ENCODE measurements at regions not wholly inside any gene's neighbourhood (a gene's known extent, or its start where the extent isn't known, plus 50 kb on each side); places are given as distances from the start of the nearest gene placed in this dataset.
"Not testable (repeated sequence)": the region's sequence is repeated elsewhere in the genome, so short reads cannot be mapped to it uniquely, and the experiment has no call there.

- H3K4me3 ChIP-seq (ENCODE audit: low read depth, low read length): no peak overlapping the region
- DNase-seq (ENCODE audit: low read depth): no peak
- TF ChIP-seq CTCF (conservative IDR thresholded peaks at IDR 0.05; ENCODE audit: low read depth, low read length): no peak
Measured at GRCh38 chr12:131402781-131403396, 308.0 kb upstream of the SFSWAP start.

- no peak overlapping the region for H3K4me3 ChIP-seq (ENCODE audit: low read depth, low read length)
- no peak for DNase-seq (ENCODE audit: low read depth)
- no peak for TF ChIP-seq CTCF (conservative IDR thresholded peaks at IDR 0.05; ENCODE audit: low read depth, low read length)
Measured at GRCh38 chr12:131403676-131404075, 307.2 kb upstream of the SFSWAP start.

- no peak for TF ChIP-seq CTCF (conservative IDR thresholded peaks at IDR 0.05; ENCODE audit: low read depth, low read length)
- DNase-seq (ENCODE audit: low read depth): no peak
- no peak overlapping the region for H3K4me3 ChIP-seq (ENCODE audit: low read depth, low read length)
Measured at GRCh38 chr12:131404705-131405104, 306.2 kb upstream of the SFSWAP start.

- DNase-seq (ENCODE audit: low read depth): no peak
- H3K4me3 ChIP-seq (ENCODE audit: low read depth, low read length): no peak overlapping the region
- no peak for TF ChIP-seq CTCF (conservative IDR thresholded peaks at IDR 0.05; ENCODE audit: low read depth, low read length)
Measured at GRCh38 chr12:131407221-131408035, 303.5 kb upstream of the SFSWAP start.

GRCh38 chr12:131408036-131408365 is 302.9 kb upstream of the SFSWAP start:
- DNase-seq (ENCODE audit: low read depth): no peak
- H3K4me3 ChIP-seq (ENCODE audit: low read depth, low read length): no peak overlapping the region
- TF ChIP-seq CTCF (conservative IDR thresholded peaks at IDR 0.05; ENCODE audit: low read depth, low read length): no peak

GRCh38 chr12:131408484-131408883 is 302.4 kb upstream of the SFSWAP start:
- no peak for DNase-seq (ENCODE audit: low read depth)
- no peak for TF ChIP-seq CTCF (conservative IDR thresholded peaks at IDR 0.05; ENCODE audit: low read depth, low read length)
- no peak overlapping the region for H3K4me3 ChIP-seq (ENCODE audit: low read depth, low read length)

GRCh38 chr12:131409211-131409610 is 301.7 kb upstream of the SFSWAP start:
- no peak for DNase-seq (ENCODE audit: low read depth)
- no peak overlapping the region for H3K4me3 ChIP-seq (ENCODE audit: low read depth, low read length)
- no peak for TF ChIP-seq CTCF (conservative IDR thresholded peaks at IDR 0.05; ENCODE audit: low read depth, low read length)

GRCh38 chr12:131411827-131412226 is 299.1 kb upstream of the SFSWAP start:
- not testable (repeated sequence) for DNase-seq (ENCODE audit: low read depth); H3K4me3 ChIP-seq (ENCODE audit: low read depth, low read length)

Data from choroid plexus epithelial cell (primary cell).